OCI-LY1 (cell line): ENCODE measurements at regions not wholly inside any gene's neighbourhood (a gene's known extent, or its start where the extent isn't known, plus 50 kb on each side); places are given as distances from the start of the nearest gene placed in this dataset.

Experiments used
- CTCF ChIP-seq: fragments of 200-600 bp; sonication (generic), shearing (Covaris generic); IDR thresholded peaks from 2 replicates; pipeline ENCODE4 v1.5.1; 2017; ENCODE audit warnings: mild to moderate bottlenecking, antibody characterized with exemption, low read length, moderate library complexity, mixed read lengths
- EZH2 ChIP-seq: fragments of 200-600 bp; sonication (generic), shearing (Covaris generic); IDR thresholded peaks from 2 replicates; pipeline ENCODE4 v1.8.0; 2017; ENCODE audit warnings: borderline replicate concordance, mixed run types, mild to moderate bottlenecking, antibody characterized with exemption, low read length, moderate library complexity, mixed read lengths

GRCh38 chr12:4824380-4824779 is 85.3 kb upstream of the KCNA1 start:
- TF ChIP-seq CTCF, result no peak
- TF ChIP-seq EZH2, result no peak
